ENCODE measurements at regions not wholly inside any gene's neighbourhood (a gene's known extent, or its start where the extent isn't known, plus 50 kb on each side); places are given as distances from the start of the nearest gene placed in this dataset.
"Not testable (repeated sequence)": the region's sequence is repeated elsewhere in the genome, so short reads cannot be mapped to it uniquely, and the experiment has no call there.

DNA sequence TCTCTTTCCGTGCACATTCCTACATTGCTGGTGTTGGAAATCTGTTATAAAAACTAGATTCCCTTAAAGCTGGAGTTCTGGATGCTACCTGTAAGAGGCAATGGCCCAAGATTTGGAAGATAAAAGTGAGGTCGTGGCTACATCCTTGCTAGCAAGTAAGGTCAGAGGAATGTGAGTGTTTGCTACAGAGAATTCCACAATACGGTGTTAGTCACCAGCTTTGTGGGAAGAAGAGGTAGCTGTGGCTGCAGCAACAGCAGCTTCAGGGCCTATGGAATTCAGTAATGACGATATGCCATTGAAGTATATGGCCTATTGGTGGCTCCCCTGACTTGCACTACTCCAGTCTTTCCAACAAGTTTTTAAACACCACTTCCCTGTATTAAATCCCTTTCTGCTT is 227.7 kb upstream of the TMEM260 start:
- peaks cover 4% of the 10 kb centered on the region for H3K9me3 ChIP-seq
- no peaks in the 10 kb centered on the region for H3K36me3 ChIP-seq (ENCODE audit: control insufficient read depth in 2 of 2, extremely low read depth in 1 of 2, insufficient read depth in 1 of 2, low read length in 1 of 2)
- CTCF ChIA-PET, result no interaction called here
- POLR2A ChIA-PET, result no interaction called here
- Mint-ChIP-seq H3K9me3 (peaks cover 4 to 16% (median 9%) of the 10 kb centered on the region in 3 donors), H3K4me1 (no peaks in the 10 kb centered on the region), H3K27ac (no peak overlapping the region), H3K36me3 (peaks cover 24% of the 10 kb centered on the region), H3K4me3 (no peak overlapping the region), H3K27me3 (peaks cover 0 to 4% of the 10 kb centered on the region in 2 donors)
- 76% methylated on average over 2 of the region's 4 CpGs for WGBS (ENCODE audit: insufficient coverage)
- no peak overlapping the region for H3K4me3 ChIP-seq (ENCODE audit: control insufficient read depth in 1 of 2, extremely low read depth in 1 of 2, low read length in 1 of 2)
- H3K4me1 ChIP-seq (ENCODE audit: control insufficient read depth in 1 of 2, extremely low read depth in 1 of 2, insufficient read depth in 2 of 2, low read length in 2 of 2), result no peaks in the 10 kb centered on the region
- no peaks in the 10 kb centered on the region for H3K27me3 ChIP-seq (replicated peaks in 1 of 2; ENCODE audit: control insufficient read depth in 2 of 2, extremely low read depth in 1 of 2, insufficient read depth in 2 of 2, low read length in 1 of 2)
- ATAC-seq (replicated peaks in 1 of 4), result no peak
- DNase-seq, result no peak
- H3K27ac ChIP-seq (ENCODE audit: low read length), result no peak overlapping the region

- Mint-ChIP-seq H3K27ac (no peak overlapping the region), H3K4me3 (no peak overlapping the region), H3K9me3 (peaks cover 4 to 16% (median 9%) of the 10 kb centered on the region in 3 donors), H3K36me3 (peaks cover 24% of the 10 kb centered on the region), H3K4me1 (no peaks in the 10 kb centered on the region), H3K27me3 (peaks cover 0 to 4% of the 10 kb centered on the region in 2 donors)
- ATAC-seq (replicated peaks in 1 of 4), result no peak
- Histone ChIP-seq H3K36me3 (ENCODE audit: control insufficient read depth in 2 of 2, extremely low read depth in 1 of 2, insufficient read depth in 1 of 2, low read length in 1 of 2) (no peaks in the 10 kb centered on the region), H3K27me3 (replicated peaks in 1 of 2; ENCODE audit: control insufficient read depth in 2 of 2, extremely low read depth in 1 of 2, insufficient read depth in 2 of 2, low read length in 1 of 2) (no peaks in the 10 kb centered on the region), H3K27ac (ENCODE audit: low read length) (no peak overlapping the region), H3K4me3 (ENCODE audit: control insufficient read depth in 1 of 2, extremely low read depth in 1 of 2, low read length in 1 of 2) (no peak overlapping the region), H3K9me3 (peaks cover 4% of the 10 kb centered on the region), H3K4me1 (ENCODE audit: control insufficient read depth in 1 of 2, extremely low read depth in 1 of 2, insufficient read depth in 2 of 2, low read length in 2 of 2) (no peaks in the 10 kb centered on the region)
- CTCF ChIA-PET, result no interaction called here
- no peak for DNase-seq
- no CpG with 5 or more reads among the region's 2 CpGs for WGBS (ENCODE audit: insufficient coverage)
- POLR2A ChIA-PET, result no interaction called here
These were observed 226.6 kb upstream of the TMEM260 start for GRCh38 chr14:56352999-56353398.

- ATAC-seq (replicated peaks in 1 of 4) (no peak), DNase-seq (no peak)
- 79% methylated on average over 9 of the region's 9 CpGs for WGBS (ENCODE audit: insufficient coverage)
- H3K4me3 Mint-ChIP-seq, result no peak overlapping the region
- H3K36me3 ChIP-seq (ENCODE audit: control insufficient read depth in 2 of 2, extremely low read depth in 1 of 2, insufficient read depth in 1 of 2, low read length in 1 of 2), result no peaks in the 10 kb centered on the region
- no peak overlapping the region for H3K27ac ChIP-seq (ENCODE audit: low read length)
- peaks cover 0 to 4% of the 10 kb centered on the region in 2 donors for H3K27me3 Mint-ChIP-seq
- no peaks in the 10 kb centered on the region for H3K4me1 Mint-ChIP-seq
- POLR2A ChIA-PET, result no interaction called here
- no peak overlapping the region for H3K4me3 ChIP-seq (ENCODE audit: control insufficient read depth in 1 of 2, extremely low read depth in 1 of 2, low read length in 1 of 2)
- H3K9me3 ChIP-seq, result no peaks in the 10 kb centered on the region
- CTCF ChIA-PET, result no interaction called here
- no peaks in the 10 kb centered on the region for H3K27me3 ChIP-seq (replicated peaks in 1 of 2; ENCODE audit: control insufficient read depth in 2 of 2, extremely low read depth in 1 of 2, insufficient read depth in 2 of 2, low read length in 1 of 2)
- no peaks in the 10 kb centered on the region for H3K36me3 Mint-ChIP-seq
- H3K27ac Mint-ChIP-seq, result no peak overlapping the region
- peaks cover 0 to 2% of the 10 kb centered on the region in 2 experiments for H3K4me1 ChIP-seq (ENCODE audit: control insufficient read depth in 1 of 2, extremely low read depth in 1 of 2, insufficient read depth in 2 of 2, low read length in 2 of 2)
- H3K9me3 Mint-ChIP-seq, result no peaks in the 10 kb centered on the region
These were observed 222.2 kb upstream of the TMEM260 start for GRCh38 chr14:56357428-56357827.

DNA sequence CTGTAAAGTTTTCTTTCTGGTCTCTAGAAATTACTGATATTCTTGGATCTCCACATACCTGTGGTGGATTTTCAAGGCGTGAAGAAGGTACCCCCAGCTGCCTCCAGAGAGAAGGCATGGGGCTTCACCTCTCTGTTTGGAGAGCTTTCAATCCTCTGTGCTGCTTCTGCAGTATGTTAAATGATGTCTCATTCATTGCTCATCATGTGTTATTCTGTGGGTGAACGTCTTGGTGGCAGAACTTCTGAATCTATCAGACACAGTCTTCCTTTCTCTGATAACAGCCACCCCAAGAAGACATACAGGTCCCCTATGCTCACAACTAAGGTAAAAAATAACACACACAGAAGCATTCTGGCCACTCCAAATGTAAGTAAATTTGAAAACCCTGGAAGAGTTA is 221.3 kb upstream of the TMEM260 start:
- Histone ChIP-seq H3K9me3 (no peaks in the 10 kb centered on the region), H3K4me3 (ENCODE audit: control insufficient read depth in 1 of 2, extremely low read depth in 1 of 2, low read length in 1 of 2) (no peak overlapping the region), H3K4me1 (ENCODE audit: control insufficient read depth in 1 of 2, extremely low read depth in 1 of 2, insufficient read depth in 2 of 2, low read length in 2 of 2) (peaks cover 0 to 2% of the 10 kb centered on the region in 2 experiments), H3K36me3 (ENCODE audit: control insufficient read depth in 2 of 2, extremely low read depth in 1 of 2, insufficient read depth in 1 of 2, low read length in 1 of 2) (no peaks in the 10 kb centered on the region), H3K27ac (ENCODE audit: low read length) (no peak overlapping the region), H3K27me3 (replicated peaks in 1 of 2; ENCODE audit: control insufficient read depth in 2 of 2, extremely low read depth in 1 of 2, insufficient read depth in 2 of 2, low read length in 1 of 2) (no peaks in the 10 kb centered on the region)
- POLR2A ChIA-PET, result no interaction called here
- WGBS (ENCODE audit: insufficient coverage), result 20% methylated on average over 1 of the region's 2 CpGs
- H3K4me1 Mint-ChIP-seq, result no peaks in the 10 kb centered on the region
- H3K9me3 Mint-ChIP-seq, result no peaks in the 10 kb centered on the region
- ATAC-seq (replicated peaks in 1 of 4) (no peak), DNase-seq (no peak)
- H3K27me3 Mint-ChIP-seq, result peaks cover 0 to 4% of the 10 kb centered on the region in 2 donors
- H3K27ac Mint-ChIP-seq, result no peak overlapping the region
- no peak overlapping the region for H3K4me3 Mint-ChIP-seq
- CTCF ChIA-PET, result no interaction called here
- no peaks in the 10 kb centered on the region for H3K36me3 Mint-ChIP-seq

- Mint-ChIP-seq H3K27me3 (peaks cover 0 to 4% of the 10 kb centered on the region in 2 donors), H3K4me1 (no peaks in the 10 kb centered on the region), H3K27ac (no peak overlapping the region), H3K36me3 (no peaks in the 10 kb centered on the region), H3K9me3 (no peaks in the 10 kb centered on the region), H3K4me3 (no peak overlapping the region)
- peak in 1 of 4 experiments; percentile 33 for ATAC-seq (replicated peaks in 1 of 4)
- ChIA-PET POLR2A (no interaction called here), CTCF (no interaction called here)
- H3K36me3 ChIP-seq (ENCODE audit: control insufficient read depth in 2 of 2, extremely low read depth in 1 of 2, insufficient read depth in 1 of 2, low read length in 1 of 2), result no peaks in the 10 kb centered on the region
- no peaks in the 10 kb centered on the region for H3K27me3 ChIP-seq (replicated peaks in 1 of 2; ENCODE audit: control insufficient read depth in 2 of 2, extremely low read depth in 1 of 2, insufficient read depth in 2 of 2, low read length in 1 of 2)
- H3K9me3 ChIP-seq, result no peaks in the 10 kb centered on the region
- 50% methylated on average over 2 of the region's 7 CpGs for WGBS (ENCODE audit: insufficient coverage)
- H3K27ac ChIP-seq (ENCODE audit: low read length), result no peak overlapping the region
- peaks cover 0 to 2% of the 10 kb centered on the region in 2 experiments for H3K4me1 ChIP-seq (ENCODE audit: control insufficient read depth in 1 of 2, extremely low read depth in 1 of 2, insufficient read depth in 2 of 2, low read length in 2 of 2)
- H3K4me3 ChIP-seq (ENCODE audit: control insufficient read depth in 1 of 2, extremely low read depth in 1 of 2, low read length in 1 of 2), result no peak overlapping the region
- DNase-seq, result no peak
These were observed 220.6 kb upstream of the TMEM260 start for GRCh38 chr14:56358851-56359614.

GRCh38 chr14:56365663-56366062 is 213.9 kb upstream of the TMEM260 start:
- H3K27me3 Mint-ChIP-seq; H3K4me1 ChIP-seq (ENCODE audit: control insufficient read depth in 1 of 2, extremely low read depth in 1 of 2, insufficient read depth in 2 of 2, low read length in 2 of 2); H3K27me3 ChIP-seq (replicated peaks in 1 of 2; ENCODE audit: control insufficient read depth in 2 of 2, extremely low read depth in 1 of 2, insufficient read depth in 2 of 2, low read length in 1 of 2); H3K4me3 ChIP-seq (ENCODE audit: control insufficient read depth in 1 of 2, extremely low read depth in 1 of 2, low read length in 1 of 2); H3K4me1 Mint-ChIP-seq; H3K36me3 Mint-ChIP-seq; H3K27ac Mint-ChIP-seq; ATAC-seq (replicated peaks in 1 of 4); H3K27ac ChIP-seq (ENCODE audit: low read length); CTCF ChIA-PET; DNase-seq; H3K36me3 ChIP-seq (ENCODE audit: control insufficient read depth in 2 of 2, extremely low read depth in 1 of 2, insufficient read depth in 1 of 2, low read length in 1 of 2); POLR2A ChIA-PET; H3K4me3 Mint-ChIP-seq; H3K9me3 Mint-ChIP-seq; H3K9me3 ChIP-seq: not testable (repeated sequence)
- WGBS (ENCODE audit: insufficient coverage), result no CpG with 5 or more reads among the region's 1 CpG
